NCI-H526 treated with DMSO at 0.1 percent for 48 hours (cell line): ENCODE measurements at regions not wholly inside any gene's neighbourhood (a gene's known extent, or its start where the extent isn't known, plus 50 kb on each side); places are given as distances from the start of the nearest gene placed in this dataset.

Source experiments
- DNase-seq: peaks from one replicate; lab custom pipeline; 2025; lab: John Stamatoyannopoulos, UW

DNA sequence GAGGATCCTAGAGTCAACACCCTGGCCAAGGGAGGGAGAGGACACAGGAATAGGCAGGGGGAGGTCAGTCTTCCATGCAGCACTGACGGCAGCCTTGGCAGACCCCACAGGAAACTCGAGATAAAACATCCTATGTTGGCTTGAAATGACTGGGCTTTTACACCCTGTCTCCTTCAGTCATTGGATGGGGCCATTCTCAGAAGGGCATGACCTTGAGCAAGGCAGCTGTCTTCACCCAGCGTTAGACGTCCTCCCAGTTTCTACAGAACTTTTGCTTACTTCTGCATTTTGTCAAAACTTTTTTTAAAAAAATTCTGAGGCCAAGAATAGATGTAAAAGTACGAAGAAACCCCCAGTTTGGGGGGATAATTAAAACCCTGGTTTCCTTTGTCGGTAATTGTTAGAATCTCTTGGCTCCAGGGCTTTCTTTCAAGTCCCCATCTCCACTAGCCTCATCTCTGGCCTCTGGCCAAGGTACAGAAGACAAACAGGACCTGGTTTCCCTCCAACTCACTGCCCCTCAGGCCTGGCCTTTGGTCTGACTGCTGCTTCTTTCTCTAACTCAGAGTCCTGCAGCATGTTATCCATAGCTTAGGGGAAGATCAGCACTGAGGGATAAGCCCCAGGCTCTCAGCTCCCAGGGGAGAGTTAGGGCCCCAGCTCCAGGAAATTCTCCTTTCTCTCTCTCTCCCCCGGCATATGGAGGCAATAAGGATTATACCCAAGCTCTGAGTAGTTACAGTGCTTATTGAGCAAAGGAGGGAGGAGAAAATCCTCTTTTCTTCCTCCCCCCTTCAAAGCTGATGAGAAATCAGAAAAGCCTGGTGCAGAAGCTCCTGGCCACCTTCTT lies 51.6 kb upstream of the KCND3 start:
- DNase-seq, result no peak

DNA sequence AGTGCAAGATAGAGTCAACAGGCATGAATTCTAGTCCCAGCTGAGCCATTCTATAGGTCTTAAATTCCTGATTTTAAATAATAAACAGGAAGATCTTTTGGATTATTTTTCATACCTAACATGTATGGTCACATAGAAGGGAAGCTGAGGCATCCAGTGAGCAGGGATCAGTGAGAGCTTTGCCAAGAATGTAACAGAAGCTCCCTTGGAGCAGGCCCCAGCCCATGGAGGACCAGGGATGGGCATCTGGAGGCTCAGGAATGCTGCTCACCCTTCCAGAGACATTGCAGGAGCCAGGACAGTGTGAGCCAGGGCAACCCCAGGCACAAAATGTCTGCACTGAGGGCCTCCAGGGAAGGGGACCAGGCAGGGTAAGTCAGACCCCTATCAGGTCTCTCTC lies 54.4 kb upstream of the KCND3 start:
- no peak for DNase-seq

DNA sequence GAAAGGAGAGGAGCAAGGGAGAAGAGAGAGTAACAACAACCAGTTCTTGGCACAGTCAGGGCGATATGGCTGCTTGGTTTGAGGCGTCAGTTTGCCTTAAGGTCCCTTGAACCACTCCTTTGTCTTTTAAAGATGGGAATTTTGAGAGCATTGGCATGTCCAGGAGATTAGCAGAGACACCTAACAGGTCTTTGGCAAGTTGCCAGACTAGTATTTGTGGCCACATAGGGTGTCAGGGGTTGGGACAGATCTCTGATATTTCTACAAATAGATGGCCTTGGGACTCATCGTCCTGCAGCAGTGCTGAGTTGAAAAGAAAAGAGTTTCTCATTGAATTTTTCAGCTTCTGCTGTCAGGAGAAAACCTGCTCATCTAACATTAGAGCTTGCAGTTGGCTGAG lies 55.3 kb upstream of the KCND3 start:
- DNase-seq, result no peak

DNA sequence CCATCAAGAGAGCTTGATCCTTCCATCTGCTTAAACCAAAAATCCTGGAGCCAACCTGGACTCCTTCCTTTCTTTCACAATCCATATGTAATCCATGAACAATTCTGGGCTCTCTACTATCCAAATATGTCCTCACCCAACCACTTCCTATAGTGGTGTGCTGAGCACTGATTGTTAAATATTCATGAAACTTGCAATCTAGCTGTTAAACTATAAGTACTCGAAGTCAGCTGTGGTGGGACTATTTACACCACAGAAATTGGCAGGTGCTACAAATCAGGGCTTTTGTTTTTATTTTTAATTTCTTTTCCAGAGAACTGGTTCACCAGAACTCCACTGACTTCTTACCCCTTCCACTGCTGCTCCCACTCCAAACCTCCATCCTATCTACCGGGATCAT lies 57.2 kb upstream of the KCND3 start:
- DNase-seq, result no peak

DNA sequence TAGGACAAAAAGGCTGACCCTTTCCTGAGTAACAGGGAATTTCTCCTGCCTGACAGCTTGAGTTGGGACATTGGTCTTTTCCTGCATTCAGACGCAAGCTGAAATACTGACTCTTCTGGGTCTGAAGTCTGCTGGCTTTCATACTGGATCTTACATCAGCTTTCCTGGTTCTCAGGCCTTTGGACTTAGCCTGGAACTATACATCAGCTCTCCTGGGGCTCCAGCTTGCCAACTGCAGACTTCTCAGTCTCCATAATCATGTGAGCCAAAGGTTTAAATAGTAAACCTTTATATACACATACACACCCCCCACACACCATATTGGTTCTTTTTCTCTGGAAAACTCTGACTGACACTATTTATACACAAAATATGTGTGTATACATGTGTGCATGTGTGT lies 59.0 kb upstream of the KCND3 start:
- DNase-seq, result no peak

DNA sequence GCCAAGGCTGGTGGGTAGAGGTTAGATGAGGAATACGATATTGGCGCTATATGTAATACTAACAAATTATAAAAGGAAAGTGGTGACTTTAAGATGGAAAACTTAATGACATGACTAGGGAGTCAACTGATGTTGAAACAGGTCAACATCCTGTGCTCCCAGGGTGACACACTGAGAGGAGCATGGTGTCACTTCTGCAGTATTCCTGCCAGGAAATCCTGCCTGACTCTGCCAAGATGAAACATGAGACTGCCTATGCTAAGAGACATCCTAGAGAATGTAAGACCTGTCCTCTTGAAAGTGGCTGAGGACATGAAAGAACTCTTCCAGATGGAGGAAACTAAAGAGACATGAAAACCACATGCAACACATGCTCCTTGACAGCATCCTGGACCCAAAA lies 65.0 kb upstream of the KCND3 start:
- DNase-seq, result no peak

DNA sequence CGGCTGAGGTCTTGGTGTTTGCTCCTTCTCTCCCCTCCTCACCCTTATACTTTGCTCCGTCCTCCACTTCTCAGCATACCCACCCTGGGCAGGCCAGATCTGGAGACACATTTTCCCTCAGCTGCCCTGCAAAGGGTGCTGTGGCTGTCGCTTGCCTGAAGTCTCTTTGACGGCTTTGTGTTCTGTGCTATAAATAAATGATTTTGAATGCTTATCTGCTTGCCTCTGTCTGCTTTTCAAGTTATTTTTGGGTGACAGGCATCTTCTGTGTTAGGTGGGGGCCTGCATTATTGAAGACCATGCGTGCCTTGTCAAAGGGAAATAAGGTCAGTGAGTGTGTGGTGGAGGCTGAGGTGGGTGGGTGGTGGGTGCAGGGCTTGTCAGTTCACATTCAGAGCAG lies 66.9 kb upstream of the KCND3 start:
- no peak for DNase-seq

DNA sequence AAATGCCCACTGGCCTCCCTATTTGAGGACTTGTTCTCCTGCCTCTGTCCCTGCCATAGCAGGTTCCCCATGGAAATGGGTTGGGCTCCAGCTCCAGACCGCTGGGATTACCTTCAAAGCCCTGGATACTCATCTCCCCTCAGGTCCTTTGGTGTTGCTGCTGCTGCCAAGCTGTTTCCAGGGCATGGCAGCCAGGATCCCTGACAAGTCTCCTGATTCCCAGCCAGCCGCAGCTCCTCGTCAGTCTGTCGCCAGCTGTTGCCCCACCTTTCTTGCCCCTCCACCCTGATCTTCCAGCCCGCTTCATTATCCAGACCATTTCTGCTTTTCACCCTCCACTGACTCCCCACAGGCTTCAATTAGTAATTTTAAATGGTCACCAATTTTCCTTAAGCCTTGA lies 68.3 kb upstream of the KCND3 start:
- no peak for DNase-seq

DNA sequence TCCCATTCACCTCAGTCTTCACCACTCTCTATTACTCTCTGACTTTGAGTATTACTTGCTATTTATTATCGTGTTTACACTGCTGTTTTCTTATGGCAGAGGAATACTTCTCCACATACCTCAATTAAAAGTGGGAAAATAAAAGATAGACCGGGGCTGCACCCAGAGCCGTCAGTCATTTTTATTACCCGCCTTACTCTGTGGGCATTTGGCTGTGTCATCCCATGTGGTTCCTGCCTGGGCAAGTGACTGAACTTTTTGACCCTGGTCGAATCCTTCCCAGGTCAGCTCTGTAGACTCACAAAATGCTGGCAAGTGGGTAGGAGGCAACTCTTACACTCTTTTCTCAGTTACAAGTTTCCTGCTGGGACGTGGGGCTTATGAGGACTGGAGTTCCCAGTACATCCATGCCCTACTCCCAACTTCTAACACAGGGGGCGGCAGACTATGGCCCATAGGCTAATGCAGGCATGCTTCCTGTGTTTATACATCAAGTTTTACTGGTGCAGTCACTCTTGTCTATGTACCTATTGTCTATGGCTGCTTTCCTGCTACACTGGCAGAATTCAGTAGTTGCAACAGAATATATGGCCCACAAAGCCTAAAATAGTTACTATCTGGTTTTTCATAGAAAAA lies 69.5 kb upstream of the KCND3 start:
- no peak for DNase-seq

DNA sequence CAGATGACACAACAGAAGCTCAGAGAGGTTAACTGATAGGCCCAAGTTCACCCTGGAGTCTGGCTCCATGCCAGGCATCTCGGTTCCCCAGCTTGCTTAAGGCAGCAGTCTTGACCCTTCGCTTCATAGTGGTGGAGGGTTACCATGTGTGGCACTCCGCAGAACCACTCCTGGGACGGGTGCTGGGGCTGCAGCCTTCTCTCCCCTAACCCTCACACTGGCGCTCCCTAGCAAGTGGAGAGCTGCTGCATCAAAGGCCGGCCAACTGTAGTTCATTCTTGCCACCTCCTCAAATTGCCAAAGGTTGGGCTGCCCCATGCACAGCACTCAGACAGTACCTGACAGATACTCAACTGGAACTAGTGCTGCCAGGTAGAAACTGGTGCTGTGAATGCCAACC lies 70.2 kb upstream of the KCND3 start:
- no peak for DNase-seq

DNA sequence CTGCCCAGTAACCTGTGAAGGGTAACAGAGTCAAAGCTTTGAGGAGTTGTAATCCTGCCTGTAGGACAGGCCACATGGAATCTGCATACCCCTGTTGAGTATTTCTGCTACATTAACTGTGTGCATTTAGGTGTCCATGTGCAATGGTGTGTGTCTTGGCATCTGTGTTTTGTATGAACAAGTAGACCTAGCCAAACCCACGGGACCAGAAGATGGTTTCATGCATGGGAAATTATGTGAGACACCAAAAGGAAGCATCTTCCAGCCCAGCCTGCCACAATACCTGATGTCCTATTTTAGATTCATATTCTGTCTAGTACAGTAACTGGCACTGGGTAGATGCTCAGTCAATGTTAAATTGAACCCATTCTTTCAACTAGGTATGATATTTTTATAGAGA lies 70.8 kb upstream of the KCND3 start:
- DNase-seq, result no peak

DNA sequence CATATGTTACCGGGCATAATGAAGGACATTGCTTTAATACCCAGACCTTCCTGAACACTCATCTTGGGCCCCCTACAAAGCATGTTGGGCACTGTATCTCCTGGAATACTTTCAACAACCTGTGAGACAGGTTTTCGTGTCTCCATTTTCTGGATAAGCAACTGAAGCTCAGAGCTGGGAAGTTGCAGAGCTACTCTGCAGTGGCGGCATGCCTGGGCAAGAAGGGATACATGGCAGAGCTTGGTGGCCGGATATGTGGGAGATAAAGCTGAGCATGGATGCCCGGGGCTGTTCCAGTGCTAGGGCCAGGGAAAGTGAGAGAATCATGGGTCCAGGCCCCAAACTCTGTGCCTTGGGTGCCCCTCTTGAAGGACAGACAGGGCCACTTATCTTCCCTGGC lies 71.6 kb upstream of the KCND3 start:
- DNase-seq, result no peak

DNA sequence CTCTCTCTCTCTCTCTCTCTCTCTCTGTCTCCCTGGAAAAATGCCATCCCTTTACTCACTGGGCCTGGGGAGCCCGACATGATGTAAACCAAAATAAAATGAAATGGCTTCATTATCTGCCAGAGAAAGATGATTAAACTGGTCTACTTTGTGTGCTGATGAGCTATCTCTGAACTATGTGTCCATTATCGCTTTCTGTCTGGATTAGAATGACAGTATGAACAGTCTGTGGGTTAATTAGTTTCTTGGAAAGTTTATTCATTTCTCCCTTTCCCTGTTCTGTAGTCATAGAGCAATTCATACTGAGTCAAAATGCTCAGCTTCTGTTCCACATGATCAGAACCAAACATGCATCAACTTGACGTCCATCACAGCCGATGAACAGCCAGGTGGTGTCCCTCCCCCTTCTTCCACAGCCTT lies 72.4 kb upstream of the KCND3 start:
- DNase-seq, result no peak

DNA sequence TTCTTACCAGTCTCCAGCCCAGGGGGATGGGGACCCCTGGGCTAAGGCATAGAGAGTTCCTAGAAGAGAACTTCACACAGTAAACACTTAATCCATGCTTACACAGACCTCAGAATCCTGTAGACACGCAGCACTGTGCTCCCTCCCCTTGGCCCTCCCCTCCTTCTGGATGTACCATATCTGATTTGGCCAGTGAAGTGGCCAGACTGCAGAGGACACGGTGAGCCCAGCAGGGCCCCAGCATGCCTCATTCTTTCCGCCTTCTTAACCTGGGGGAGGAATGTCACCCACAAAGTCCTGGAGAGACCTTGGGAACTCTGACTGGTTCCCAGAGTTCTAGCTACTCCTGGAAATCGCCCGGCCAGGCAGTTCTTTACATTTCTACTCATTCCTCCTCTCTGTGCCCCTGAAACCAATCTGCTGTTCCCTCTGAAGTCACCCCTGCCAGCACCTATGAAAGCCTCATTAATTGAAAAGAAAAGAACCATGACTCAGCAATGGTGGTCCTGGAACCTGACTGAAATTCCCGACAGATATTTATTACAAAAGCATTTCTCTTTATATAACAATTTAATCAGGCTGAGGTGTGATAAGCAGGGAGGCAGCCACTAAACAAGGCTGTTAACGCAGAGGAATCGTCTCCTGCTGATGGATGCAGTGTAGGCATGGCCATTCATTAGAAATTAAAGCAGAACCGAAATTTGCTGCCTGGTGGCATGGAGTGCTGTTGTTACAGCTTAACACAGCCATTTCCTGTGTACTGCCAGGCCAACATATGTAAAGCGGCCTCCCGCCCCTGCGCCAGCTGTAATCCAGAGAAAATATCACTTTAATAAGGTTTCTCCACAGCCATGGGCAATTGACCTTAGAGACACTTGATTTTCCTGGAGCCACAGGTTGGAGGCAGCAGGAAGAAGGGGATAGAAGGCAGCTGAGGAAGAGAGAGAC lies 74.6 kb upstream of the KCND3 start:
- DNase-seq, result peak; percentile 8

DNA sequence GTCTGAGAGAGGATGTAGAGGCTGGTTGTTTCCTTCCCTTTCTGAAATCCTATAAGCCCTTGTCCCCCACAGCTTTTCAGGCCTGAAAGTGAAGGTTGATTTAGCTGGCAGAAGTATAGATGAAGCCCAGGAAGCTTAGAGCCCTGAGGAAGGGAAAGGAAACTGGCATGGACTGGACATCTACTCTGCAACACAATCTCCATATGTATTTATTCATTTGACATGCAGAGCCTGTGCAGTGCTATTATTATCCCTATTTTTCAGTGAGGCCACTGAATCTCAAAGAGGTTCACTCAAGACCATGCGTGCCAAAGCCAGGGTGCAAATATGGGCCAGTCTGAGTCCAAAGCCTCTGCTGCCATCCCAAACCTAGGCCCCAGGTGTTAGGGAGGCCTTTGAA lies 78.5 kb upstream of the KCND3 start:
- no peak for DNase-seq

DNA sequence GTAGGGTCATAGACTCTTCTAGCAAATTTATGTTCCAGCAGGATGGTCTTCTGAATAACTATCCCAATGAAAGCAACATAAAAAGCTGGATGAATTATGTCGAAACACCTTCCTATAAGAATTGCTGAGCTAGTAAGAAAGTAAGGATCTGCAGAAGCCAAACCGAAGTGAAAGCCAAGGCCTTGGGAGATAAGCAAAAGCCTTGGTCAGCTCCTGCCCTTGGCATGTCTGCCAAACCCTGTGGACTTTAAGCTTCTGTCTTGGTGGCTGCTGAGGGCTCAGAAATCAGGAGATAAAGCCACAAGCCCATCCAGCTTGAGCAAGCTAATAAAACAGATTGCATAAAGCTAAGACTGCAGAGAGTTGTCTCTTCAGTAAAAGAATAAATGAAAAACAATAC lies 81.2 kb upstream of the KCND3 start:
- DNase-seq, result no peak

DNA sequence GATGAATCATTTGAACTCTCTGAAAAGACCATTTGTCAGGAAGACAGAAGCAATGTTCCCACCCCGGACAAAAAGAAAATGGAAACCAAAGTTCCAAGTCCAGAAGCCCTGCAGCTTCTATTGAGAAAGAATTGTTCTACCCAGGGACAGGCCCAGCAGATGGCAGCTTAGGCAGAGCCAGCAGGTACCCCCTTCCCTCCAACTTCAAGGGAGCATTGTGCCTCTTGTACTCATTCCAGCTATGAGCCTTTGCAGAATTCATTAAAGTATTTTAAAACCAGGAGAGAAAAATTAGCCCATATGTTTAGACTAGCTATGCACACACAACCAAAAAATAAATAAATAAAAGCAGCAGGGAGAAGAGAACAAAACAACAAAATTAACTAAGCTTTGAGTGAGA lies 85.2 kb upstream of the KCND3 start:
- DNase-seq, result no peak

DNA sequence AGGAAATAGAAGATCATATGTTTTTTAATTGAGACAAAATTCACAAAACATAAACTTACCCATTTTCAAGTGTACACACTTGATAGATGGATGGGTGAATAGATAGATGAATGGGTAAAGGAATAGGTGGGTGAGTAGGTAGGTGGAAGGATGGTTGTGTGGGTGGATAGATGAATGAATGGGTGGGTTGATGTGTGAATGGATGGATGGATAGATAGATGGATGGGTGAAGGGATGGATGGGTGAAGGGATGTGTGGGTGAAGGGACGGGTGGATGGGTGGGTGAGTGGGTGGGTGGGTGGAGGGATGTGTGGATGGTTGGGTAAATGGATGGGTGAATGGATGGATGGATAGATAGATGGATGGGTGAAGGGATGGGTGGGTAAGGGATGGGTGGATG lies 86.1 kb upstream of the KCND3 start:
- no peak for DNase-seq

DNA sequence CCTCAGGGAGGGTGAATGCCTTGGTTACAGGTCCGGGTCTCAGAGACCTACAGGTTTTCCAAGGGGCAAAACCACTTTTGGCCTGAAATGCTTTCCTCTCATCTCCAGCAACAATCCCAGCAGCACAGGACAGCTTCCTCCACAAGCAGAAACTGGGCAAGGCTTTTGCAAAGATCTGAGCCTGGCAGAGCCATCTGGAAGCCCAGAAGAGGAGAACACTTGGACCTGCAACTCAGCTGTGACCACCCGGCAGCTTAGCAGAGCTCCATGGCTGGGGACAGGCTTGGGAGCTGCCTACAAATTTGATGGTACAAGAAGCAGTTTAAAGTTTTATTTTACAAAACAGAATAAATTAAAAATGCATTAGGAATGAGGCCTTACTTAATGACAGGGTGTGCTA lies 90.0 kb upstream of the KCND3 start:
- no peak for DNase-seq

DNA sequence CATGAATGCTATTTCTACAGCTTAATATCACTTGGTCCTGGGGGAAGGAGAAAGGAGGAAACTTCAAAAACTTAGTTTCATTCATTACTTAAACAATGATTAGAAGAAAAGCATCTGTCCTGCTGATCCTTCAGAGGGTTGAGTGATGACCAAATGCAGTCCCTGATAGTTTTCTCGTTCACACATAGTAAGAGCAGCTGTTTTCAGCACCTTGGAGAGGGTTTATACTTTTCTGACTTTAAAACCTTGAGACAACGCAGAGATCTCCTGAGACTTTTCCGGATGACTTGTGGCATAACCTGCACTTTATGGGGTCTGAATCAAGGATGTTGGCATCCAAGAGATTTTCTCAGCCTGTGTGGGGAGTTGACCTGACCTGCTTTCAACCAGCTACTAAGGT lies 94.0 kb upstream of the KCND3 start:
- DNase-seq, result no peak

DNA sequence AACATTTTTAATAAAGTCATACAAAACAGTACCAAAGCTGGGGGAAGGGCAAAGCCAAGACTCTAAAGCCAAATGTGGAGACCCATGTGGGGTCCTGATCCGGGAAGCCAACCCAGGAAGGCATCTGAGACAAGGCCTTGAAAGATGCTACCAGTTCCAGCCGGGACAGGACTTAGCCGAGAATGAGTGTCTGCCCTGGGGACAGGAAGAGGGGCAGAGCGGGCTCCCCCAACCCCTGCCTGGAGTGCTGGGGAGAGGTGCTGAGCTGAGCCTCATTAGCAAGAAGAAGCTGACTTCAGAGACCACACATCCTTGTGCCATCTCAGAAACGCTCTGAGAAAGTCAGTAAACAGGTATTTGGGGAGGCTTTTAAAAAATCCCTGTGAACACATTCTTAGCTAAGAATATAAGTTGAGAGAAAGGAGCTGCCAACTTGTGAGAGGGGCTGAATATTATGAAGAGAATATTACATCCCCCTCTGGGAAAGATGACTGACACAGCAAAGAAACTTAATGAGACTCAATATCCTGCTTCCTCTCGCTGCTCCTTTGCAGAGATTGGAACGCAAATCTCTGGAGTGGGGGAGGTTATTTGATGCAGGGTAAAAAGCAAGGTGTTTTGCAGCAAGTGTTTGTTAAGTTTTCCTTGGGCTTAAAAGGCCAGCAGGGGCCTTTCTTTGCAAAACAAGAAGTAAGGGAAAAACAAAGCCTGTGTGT lies 103.3 kb upstream of the KCND3 start:
- no peak for DNase-seq

DNA sequence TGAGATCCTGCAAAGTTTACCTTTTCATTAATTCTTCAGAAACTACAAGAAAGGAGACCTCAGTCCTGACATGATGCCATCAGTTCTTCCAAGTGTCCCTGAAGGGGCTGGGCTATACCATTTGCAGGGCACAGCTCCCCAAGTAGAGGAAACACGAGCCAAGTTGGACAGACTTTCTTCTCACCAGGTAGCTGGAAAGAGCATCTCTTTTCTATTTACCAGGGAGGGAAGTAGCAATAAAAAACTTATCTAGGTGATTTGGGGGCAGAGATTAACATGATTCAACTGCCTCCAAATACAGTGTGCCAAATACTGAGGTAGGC lies 103.9 kb upstream of the KCND3 start:
- DNase-seq, result no peak
